HG03280 (cell line): ENCODE measurements at regions not wholly inside any gene's neighbourhood (a gene's known extent, or its start where the extent isn't known, plus 50 kb on each side); places are given as distances from the start of the nearest gene placed in this dataset.

ENCODE experiments used
- ATAC-seq: cut with Tn5 transposase; IDR thresholded peaks from one replicate; pipeline ENCODE4 v1.9.1; 2021; ENCODE audit warnings: mild to moderate bottlenecking, moderate library complexity; ENCODE audit not compliant: unreplicated experiment

DNA sequence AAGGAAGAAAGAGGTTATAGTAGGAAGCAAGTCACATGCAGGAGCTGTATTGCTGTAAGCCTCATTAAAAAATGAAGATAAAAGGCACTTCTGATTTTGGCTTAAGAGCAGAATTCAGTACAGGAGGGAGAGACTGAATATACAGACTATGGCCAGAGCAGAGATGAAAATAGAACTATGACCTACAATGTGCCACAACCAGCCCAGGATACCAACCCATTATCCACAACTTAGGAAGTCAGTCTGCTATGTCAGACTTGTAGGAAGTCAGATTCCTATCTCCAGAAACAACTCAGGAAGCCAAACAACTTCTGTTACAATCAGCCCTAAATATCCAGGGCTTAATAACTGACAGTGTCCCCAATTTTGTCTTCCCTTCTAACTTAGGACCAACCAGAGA is 156.2 kb upstream of the ANKH start:
- no peak for ATAC-seq

DNA sequence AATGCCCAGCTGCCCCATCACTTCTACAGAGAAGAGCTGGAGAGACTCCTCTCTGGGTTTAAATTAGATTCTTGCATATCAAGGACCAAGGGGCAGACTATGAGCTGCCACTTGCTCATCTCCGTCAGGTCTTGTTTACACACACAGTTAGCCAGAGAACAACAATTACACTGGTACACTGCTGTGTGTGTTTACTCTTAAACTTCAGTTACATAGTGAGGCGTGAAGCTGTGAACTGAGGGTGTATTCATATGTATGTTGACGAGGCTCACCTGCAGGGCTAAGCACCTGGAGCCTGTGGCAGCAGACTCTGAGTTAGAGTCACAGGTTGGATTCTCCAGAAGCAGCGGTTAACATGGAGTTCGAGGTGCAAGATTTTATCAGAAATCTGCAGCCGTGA is 155.4 kb upstream of the ANKH start:
- ATAC-seq, result no peak

DNA sequence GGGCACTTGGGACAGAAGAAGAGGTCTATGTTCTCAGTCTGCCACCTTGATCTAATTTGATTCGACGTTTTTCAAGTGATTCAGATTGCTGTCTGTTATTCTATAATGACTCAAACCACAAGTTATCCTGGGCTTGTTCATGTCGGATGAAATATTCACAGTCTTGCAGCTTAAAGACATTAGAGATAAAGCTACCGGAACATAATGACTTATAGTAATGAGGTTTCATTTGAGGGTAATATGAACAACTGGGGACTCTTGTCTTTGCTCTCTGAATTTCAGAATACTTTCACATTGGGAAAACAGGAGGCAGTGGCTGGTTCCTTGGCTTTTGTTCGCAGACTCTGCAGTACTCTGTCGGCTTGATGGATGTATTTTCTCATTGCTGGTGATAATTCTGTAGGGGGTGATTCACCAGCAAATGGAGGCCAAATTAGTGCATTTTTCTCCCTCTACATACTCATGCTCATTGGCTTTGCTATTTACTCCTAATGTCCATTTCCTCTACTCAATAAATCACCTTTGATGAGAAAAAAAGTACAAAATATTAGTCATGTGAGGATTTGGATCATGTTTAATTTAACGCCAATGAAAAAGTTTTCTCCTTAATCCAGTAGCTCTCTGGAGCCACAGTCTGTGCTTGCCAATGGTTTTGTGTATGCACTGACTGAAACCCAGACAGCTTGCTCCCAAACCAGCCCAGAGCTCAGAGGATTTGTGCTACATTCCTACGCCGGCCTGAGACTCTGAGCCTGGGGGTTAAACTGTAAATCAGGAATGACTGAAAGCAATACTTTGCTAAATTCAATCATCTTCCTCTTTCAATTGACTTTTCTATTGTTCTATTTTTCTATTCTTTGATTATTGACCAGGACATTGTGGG is 154.7 kb upstream of the ANKH start:
- ATAC-seq, result no peak

DNA sequence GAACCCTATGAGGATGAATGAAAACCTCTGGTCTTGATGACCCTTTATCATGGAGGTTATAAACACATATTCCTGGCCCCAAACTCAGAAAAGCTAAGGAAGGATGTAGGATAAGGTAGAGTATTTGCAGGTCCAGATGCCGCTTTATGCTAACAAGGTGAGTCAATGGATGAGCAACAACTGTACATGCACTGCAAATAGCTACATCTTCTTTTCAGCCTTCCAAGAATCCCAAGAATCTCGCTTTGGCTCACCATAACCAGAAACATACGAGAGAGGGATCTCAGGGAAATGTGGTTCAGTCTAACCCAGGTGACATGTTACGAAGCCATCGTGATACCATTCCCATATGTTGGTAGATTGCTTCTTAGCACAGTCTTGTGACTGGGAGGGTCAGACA is 152.3 kb upstream of the ANKH start:
- no peak for ATAC-seq

DNA sequence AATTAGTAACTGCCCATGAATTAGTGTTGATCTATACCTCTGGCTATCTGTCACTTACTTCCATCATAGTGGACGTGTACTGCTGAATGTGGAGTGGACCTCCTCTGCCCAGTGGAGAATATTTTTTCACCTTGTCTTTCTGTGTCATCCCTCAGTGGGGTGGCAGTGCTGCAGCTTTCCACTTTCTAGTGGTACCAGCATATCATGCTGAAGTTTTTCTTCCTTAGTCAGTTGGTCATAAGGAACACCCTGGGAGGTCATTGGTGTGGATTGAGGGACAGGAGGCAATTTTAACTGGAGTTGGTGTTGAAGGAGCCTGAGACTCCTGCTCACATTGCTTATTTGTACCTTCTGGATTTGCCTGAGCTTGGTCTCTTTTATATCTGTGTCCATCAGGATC is 151.7 kb upstream of the ANKH start:
- no peak for ATAC-seq

DNA sequence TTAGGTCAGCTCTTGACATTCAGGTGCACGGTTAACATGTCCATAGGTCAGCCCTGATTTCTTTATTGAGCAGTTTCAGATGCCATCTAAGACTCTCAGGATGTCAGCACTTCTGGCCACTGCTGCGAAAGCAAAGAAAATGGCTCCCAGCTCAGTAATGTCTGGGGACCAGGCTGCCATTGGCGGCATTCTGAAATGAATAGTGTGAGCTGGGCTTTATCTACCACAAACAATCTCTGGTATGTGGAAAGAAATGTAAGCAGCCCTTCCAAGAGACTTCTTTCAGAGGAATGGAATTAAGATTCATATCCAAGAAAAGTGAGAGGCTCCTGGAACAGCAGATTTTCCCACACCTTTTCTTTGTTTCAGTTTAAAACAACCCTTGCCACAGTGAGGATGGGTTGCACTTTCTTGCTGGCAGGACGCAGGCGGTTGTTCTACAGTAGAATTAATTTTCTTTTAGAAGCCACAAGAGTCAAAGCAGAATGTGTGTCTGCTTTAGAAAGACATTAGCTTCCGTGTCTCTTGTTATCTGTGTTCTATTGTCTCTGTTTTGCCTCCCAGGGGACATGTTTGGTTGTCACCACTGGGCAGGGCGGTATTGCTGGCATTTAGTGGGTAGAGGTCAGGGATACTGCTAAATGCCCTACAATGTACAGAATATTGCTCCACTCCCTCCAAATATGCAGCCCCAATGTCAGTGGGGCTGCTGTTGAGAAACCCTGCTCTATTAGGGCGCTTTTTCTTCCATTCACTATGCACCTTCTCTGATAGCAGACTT is 149.9 kb upstream of the ANKH start:
- ATAC-seq, result no peak

DNA sequence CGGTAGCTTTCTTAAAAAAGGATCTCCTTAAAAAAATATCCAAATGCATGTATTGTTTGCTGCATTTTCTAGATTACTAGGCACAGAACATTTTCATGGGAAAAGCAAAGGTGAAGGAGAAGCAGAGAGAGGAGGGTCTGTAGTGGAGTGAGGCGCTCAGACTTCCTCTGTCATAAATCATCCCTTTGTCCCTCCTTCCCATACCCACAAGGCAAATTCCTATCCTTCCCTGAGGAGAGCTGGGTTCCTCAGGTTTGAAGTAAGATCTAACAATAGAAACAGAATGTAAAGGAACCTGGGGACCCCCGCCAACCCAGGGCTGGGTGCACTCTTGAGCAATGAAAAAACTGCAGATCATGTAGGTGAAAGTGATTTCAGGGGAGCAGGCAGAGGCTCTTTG is 149.2 kb upstream of the ANKH start:
- no peak for ATAC-seq

DNA sequence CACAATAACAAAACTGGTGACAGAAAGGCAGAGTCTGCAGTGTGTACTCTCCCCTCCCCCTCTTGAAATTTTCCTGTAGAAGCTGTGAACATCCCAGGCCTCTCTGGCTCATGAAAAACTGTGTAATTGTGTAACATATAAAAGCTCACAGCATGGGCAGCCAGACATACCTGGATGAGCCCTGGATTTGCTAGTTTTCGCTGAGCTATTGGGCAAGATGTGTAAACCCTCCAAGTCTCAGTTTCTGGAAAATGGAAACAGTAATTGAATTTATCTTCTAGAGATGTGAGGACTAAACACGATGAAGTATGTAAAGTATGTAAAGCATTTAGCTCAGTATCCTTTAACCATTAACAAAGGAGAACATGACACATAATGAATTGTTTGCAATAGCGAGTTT is 143.2 kb upstream of the ANKH start:
- ATAC-seq, result no peak

DNA sequence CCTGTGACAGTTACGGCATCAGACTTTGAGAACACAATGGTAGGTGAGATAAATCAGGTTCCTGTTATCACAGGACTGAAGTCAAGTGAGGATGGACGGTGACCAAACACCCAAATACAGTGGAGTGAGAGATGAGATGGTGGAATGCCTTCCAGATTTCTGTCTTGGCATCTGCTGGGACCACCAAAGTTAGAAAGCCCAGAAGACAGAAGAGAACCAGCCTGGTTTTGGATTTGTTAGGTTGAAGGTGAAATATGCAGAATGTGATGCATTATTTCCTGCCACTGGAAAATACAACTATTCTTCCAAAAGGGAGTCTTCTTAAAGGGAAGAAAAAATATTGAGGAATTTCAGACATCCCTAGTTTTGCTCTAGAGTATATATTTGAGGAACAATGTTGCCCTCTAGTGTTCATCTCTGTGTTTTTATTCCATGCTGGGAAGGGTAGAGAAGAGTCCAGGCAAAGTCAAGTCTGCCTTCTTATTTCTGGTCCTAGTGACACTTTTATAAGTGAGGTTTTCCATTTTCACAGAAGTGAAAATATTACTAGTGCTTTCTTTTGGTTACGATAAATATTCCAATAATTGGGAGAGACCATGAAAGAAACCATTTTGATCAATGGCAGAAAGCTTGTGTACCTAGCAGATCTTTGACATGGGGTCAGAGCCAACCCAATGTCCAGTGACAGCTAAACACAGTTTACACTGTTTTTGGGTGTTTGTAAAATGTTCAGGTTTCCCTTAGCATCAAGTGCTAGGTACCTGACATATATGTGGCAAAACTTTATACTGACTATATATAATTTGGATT is 142.3 kb upstream of the ANKH start:
- ATAC-seq, result peak; percentile 52

DNA sequence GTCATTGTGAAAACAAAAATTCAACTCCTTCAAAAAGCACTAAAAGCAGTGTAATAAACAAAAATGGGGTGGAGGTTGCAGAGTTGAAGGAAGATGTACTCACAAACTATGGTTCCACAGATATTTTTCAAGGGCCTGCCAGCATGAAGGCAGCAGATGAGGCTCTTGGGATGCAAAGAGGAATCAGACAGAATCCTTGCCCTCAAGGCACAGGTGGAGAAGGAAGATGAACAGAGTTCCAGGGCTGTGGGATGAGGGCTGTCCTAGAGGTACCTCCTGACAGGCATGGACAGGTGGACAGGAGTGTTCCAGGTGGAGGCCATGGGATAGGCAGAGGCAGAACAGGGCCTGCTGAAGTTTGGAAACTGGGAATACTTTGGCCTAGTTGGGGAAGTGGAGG is 140.5 kb upstream of the ANKH start:
- ATAC-seq, result no peak

DNA sequence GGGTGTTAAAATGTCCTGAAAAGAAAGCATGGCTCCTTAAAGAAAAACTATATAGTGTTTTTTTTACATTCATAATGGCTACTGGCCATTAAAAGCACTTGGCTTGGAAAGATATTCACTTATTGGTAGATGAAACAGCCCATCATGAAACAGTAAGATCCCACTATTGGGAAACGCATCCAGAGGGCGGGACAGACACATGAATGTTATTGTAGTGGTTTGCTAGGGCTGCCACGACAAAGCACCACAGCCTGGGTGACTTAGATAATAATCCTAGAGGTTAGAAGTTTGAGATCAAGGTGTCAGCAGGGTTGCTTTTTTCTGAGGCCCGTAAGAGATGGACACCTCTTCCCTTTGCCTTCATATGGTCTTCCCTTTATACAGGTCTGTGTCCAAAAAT is 139.4 kb upstream of the ANKH start:
- no peak for ATAC-seq

DNA sequence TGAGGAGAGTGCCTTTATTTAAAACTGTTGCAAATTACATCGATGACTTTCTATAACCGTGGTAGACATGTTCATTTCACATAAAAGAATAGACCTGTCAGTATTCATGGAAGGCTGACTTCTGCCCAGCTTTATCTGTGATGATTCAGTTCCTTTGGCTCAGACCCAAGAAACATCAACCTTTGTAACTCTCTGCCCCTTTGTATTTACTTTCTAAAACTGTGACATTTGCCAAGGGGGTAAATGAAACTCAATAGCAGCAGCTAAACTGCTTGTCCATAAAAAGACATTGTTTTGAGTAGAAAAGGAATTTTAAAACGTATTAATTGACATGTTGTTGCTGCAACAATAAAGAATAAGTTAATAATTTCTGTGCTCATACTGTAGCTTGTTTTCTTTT is 137.8 kb upstream of the ANKH start:
- ATAC-seq, result no peak

DNA sequence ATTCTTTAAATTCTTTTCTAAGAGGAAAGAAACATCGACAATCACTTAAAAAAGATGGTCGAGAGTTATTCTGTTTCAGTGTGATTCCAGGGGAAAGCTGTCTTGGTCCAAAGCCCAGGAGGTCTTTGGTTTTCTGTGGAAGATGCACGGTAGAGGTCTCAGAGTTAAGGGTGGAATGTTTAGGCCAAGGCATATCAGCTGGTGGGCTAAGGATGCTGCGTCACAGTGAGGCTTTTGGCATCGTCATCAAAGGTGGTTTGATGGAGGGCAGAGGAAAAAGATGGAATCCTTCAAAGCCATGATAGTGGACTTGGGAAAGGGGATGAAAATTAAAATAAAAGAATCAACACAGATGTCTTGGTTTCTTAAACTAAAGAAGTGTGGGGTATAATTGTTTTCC is 137.3 kb upstream of the ANKH start:
- ATAC-seq, result no peak

DNA sequence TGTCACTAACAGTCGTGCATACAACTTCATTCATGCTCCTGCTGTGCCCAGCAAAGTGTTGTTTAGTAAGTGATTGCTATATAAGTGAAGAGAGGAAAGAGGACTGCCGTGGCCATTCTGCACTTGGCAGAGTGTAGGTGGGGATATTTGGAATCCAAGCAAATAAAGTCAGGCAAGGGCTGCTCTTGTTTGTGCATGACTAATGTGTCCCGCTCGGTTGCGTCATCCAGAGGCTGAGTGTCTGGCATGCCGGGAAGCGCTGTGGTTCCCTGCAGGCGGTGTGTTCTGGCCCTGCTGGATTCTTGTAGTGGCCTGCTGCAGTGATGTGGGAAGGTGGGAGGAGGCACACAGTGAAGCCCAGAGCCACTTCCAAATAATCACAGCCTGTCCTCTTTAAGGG is 136.9 kb upstream of the ANKH start:
- ATAC-seq, result no peak

DNA sequence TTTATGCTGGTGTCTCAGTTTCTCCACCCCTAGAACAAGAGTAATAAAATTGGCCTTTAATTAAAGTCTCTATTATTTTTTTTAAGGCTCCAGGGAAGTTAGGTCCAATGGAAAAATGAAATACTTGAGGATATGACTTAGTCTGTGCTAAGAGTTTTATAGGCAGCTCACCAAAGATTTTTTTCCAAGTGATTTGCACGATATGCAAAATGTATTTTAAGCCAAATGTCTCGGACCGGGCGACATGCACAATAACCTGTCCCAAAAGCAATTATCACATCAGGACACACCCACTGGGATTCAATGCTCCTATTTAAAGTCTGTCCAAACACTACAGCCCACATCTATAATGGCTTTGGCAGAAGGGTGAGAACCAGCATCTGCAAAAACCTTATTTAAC is 136.1 kb upstream of the ANKH start:
- ATAC-seq, result no peak

DNA sequence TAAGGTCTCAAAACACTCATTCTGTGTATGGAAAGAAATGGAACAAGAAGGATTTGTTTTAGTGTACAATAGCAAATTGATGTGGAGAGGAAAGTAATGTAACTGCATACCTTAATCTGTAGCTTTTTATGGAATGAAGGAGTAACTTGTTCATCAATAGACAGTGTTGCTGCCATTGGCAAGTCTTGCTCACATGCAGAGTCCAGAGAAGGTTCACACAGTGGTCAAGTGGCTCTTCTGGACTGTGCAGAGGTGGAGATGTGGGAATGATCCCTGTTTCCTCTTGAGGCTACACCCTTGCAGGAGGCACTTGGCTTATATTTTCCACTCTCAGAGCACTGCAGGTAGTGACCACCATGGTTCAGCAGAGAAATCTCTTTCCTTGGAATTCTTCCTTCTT is 132.9 kb upstream of the ANKH start:
- no peak for ATAC-seq

DNA sequence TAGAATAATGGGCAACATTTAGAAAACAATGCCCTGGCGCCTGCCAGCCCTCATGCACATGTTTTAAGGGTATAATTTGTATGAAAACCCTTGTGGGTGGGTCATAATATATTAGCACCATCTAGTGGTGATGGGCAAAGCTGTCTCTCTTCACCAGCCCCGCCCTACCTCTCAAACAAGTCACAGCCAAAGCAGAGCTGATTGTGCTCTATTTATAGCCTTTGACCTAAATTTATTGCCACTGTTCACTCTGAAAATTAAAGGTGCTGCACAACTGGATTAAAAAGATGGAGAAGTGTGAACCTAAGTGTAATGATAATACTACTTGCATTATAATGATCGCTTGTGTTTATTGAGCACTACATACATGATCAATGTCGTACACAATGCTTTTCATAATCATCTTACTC is 131.9 kb upstream of the ANKH start:
- ATAC-seq, result peak; percentile 86

DNA sequence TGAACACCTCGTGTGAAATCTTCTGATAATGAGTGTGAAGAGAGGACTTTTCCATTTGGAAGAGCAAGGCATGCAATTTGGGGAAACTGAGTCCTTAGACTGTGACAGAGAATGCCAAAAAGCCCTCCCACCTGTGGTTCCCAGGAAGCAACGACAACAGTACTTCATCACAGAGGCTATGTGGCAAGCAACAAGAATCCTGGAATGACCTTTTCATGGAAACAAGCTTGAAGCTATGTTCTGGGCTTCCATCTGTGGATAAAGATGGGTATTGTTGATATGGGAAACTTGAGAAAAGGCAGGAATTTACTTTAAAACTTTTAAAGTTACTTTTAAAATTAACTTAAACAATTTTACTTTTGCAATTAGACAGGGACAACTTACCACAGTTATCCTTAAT is 131.2 kb upstream of the ANKH start:
- ATAC-seq, result no peak

DNA sequence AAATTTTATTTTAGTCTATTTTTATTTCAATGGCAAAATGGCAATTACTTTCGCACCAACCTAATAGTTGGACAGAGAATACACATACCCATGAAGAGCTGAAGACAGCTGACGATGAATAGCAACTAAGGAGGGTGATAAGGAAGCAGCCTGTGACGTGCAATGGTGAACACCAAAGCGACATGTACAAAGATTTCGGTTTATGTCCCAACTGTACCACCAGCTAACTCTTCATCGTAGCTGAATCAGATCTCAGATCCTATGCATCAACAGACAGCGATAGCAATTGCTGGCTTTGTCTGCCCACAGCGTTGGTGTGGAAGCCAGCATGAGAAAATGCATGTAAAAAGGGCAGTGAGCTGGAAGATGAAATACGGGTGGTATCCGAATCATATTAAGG is 130.6 kb upstream of the ANKH start:
- no peak for ATAC-seq

DNA sequence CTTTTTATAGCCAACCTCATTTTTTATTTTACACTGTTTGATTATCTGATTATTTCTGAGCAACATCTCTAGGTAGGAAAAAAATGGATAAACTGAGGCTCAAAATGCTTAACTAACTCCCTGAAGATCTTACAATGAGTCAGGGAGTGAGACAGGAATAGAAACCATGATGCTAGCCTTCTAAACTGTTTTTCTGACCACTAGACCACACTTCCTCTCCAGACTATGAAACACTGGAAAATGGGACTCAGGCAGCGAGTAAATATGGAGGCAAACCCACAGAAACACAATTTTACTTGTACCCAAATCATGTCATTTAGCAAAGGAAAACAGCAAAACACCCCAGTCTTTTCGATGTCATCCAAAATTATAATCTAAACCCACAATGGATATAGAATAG is 129.9 kb upstream of the ANKH start:
- no peak for ATAC-seq

DNA sequence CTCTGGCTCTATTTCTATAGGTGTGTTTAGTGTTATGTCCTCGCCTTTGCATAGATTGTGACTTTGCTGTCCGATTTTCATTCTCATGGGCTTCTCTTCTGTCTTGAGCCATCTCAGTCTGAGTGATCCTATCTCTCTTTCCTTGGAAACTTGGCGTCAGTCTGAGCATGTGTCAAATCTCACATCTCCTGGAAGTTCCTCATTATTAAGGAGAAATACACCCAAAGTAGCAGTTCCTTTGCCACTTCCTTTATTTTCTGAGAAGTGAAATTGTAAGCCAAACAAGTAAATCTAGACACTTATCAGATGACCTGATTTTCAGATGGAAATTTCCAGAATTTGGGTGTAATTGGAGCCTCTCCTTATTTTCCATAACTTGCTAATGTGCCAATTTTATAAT is 126.9 kb upstream of the ANKH start:
- ATAC-seq, result no peak

DNA sequence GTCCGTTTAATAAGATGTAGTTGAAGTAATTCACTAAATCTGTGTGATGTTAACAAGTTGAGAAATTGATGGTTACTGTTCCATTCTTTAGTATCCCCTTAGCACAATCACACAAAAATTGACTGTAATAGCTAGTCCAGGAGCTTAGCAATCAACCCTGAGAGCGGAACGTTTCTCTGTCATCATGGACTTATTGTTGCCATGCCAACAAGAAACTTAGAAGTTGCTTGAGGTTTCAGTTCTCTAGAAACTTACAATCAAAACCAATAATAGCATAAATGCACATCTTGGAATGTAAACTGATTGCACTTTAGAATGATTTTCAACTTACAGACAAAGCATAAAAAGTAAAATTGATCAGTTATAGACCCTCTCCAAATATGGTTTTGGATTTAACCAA is 125.4 kb upstream of the ANKH start:
- ATAC-seq, result peak; percentile 80
